ENCODE measurements at regions not wholly inside any gene's neighbourhood (a gene's known extent, or its start where the extent isn't known, plus 50 kb on each side); places are given as distances from the start of the nearest gene placed in this dataset.
"Not testable (repeated sequence)": the region's sequence is repeated elsewhere in the genome, so short reads cannot be mapped to it uniquely, and the experiment has no call there.

DNA sequence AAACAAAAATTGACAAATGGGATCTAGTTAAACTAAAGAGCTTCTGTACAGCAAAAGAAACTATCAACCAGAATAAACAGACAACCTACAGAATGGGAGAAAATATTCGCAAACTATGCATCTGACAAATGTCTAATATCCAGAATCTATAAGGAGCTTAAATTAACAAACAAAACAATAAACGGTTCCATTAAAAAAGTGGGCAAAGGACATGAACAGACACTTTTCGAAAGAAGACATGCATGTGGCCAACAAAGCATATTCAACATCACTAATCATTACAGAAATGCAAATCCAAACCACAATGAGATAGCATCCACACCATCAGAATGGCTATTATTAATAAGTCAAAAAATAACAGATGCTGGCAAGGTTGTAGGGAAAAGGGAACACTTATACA lies 50.5 kb upstream of the MED13L start:
- DNase-seq (ENCODE audit: low read depth in 3 of 3), result not testable (repeated sequence)

DNA sequence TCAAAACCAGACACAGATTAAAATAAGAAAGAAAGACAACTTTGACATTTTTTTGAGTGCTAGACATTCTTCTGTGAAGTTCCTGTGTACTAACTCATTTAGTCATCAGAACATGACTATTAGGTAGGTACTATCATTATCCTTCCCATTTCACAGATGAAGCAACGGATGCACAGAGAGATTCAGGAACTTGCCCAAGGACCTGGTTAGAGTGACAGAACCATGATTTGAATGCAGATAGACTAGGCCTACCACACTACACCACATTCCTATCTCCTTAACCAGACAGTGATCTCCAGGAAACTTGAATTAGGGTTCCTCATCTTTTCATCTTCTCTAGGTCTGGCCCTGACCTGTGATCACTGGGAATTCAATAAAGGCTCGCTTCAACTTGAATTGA lies 54.4 kb upstream of the MED13L start:
- no peak for DNase-seq (ENCODE audit: low read depth in 3 of 3)

DNA sequence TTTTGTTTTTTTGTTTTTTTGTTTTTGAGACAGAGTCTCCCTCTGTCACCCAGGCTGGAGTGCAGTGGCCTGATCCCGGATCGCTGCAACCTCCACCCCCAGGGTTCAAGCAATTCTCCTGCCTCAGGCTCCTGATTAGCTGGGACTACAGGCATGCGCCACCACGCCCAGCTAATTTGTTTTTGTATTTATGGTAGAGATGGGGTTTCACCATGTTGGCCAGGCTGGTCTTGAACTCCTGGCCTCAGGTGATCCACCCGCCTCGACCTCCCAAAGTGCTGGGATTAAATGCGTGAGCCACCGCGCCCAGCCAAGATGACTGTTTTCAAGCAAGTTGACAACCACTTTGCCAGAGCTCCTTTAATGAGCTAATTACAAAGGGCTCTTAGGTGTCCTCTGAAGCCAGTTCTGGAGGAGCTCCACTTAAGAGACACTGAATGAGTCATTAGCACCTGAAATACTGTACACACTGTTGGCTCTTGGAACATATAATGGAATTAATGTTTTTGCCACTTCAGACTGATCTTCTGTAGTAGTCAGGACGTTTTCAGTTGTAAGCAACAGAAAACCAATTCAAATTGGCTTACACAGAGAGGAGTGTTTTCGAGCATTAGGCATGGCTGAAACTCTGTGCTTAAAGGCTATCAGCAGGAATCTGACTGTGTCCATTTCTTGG lies 55.4 kb upstream of the MED13L start:
- no peak for DNase-seq (ENCODE audit: low read depth in 3 of 3)

- DNase-seq (ENCODE audit: low read depth in 3 of 3), result no peak
These were observed 55.9 kb upstream of the MED13L start for GRCh38 chr12:116333402-116333801.

DNA sequence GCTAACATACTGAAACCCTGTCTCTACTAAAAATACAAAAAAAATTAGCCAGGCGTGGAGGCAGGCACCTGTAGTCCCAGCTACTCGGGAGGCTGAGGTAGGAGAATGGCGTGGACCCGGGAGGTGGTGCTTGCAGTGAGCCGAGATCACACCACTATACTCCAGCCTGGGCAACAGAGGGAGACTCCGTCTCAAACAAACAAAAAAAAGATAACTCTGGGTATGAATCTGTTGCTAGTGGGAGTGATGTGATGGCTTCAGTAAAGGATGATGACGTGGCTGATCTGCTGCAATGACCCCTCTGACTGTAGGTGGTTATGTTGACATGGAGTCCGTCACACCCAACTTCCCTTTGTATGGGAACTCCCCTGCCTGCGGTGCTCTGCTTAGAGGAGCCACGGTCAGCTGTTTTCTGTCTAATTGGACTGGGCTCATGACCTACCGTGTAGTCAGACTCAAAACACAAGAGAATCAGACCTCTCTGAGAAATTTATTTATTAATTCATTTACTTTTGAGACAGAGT lies 59.1 kb upstream of the MED13L start:
- DNase-seq (ENCODE audit: low read depth in 3 of 3), result no peak

- DNase-seq (ENCODE audit: low read depth in 3 of 3), result no peak
These were observed 59.8 kb upstream of the MED13L start for GRCh38 chr12:116337312-116337711.

GRCh38 chr12:116338064-116338846 lies 60.8 kb upstream of the MED13L start:
- DNase-seq (ENCODE audit: low read depth in 3 of 3), result no peak

GRCh38 chr12:116339062-116339461 lies 61.6 kb upstream of the MED13L start:
- DNase-seq (ENCODE audit: low read depth in 3 of 3), result no peak

- no peak for DNase-seq (ENCODE audit: low read depth in 3 of 3)
These were observed 62.4 kb upstream of the MED13L start for GRCh38 chr12:116339800-116340371.

GRCh38 chr12:116343331-116343884 lies 65.9 kb upstream of the MED13L start:
- no peak for DNase-seq (ENCODE audit: low read depth in 3 of 3)

- no peak for DNase-seq (ENCODE audit: low read depth in 3 of 3)
These were observed 68.7 kb upstream of the MED13L start for GRCh38 chr12:116346222-116346621.

DNA sequence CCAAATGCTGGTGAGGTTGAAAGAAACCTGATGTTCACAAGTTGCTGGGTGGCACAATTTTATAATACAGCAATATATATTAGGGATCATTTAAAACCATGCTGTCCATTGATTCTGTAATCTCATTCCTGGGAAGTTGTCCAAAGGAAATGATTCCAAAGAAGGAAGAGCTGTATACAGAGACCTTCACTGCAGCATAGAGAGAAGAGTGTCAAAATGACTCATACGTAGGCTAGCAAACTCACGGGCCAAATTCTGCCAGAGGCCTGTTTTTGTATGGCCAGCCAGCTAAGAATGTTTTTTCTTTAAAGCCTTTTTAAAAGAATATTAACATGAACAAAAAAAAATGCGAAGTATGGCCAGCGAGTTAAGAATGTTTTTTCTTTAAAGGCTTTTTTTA lies 69.2 kb upstream of the MED13L start:
- DNase-seq (ENCODE audit: low read depth in 3 of 3), result no peak

DNA sequence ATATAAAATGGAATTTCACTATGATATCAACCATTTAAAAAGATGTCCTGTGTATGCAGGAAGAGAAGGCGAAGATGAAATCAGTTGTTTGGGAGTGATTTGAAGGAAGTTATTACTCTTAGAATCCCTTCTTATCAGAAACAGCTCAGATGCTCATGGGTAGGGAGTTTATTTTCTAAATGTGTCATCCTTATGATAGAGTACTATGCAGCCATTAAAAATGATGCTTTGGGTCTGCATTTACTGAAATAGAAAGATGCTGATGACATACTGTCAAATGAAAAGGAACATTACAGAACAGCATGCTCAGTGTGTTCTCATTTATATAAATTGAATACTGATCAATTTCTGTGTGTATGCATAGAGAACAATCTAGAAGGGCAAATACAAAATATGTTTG lies 69.8 kb upstream of the MED13L start:
- DNase-seq (ENCODE audit: low read depth in 3 of 3), result no peak

DNA sequence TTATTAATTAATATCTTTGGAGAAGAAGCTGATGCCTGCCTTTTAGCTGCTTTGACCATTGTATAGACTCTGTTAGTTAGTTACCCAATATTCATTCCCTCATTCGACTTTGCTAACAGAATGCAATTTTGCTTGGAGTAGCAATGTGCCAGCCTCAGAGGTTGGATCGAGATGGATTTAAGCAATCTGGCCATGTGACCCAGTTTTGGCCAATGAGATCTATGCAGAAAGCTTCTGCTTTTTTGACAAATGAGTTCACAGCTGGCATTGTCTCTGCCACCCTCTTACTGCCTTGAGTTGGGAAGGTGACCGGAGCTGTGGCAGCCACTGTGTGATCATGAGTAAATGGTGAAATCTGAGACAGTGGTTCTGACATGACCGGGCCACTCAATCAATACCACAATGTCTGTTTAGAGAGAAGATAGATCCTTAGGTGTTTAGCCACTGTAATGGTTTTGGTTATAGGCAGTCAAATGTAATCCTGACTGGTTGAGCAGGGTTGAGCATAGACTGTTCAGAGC lies 74.9 kb upstream of the MED13L start:
- DNase-seq (ENCODE audit: low read depth in 3 of 3), result no peak

GRCh38 chr12:116353958-116354357 lies 76.5 kb upstream of the MED13L start:
- DNase-seq (ENCODE audit: low read depth in 3 of 3), result no peak

- DNase-seq (ENCODE audit: low read depth in 3 of 3), result no peak
These were observed 77.0 kb upstream of the MED13L start for GRCh38 chr12:116354534-116354933.

DNA sequence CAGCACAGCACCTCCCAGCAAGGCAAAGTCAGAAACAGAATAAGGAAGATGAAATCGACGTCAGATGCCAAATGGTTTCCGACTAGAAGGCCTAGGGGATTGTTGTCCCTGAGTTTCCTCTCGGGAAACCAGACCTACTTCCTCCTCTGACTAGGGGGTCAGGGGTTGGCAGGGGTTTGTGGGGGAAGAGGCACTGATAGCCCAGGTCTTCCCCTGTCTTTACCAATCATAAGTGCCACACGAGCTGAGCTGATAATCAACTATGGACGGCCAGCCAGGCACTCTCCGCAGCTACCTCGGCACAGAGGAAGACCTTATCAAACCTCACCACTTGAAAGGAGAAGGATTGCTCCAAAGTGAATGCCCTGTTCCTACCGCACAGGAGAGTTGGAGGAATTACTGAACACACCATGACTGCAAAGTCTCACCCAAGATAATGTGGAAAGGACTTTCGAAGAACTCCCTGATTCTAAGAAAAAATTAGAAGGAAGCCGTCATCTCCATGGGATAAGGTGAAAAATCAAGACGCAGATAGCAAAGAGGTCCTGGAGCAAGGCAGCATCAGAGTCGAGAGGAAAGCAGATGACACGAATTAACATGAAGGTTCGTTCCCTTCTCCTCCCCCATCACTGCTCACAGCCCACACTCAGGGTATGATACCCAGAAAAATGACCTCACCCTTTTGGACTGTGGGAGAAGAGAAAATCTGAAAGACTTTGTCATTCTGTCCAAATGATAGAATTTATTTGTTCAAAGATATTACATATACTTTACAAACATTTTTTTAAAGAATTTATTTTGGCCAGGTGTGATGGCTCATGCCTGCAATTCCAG lies 77.7 kb upstream of the MED13L start:
- DNase-seq (ENCODE audit: low read depth in 3 of 3), result no peak

DNA sequence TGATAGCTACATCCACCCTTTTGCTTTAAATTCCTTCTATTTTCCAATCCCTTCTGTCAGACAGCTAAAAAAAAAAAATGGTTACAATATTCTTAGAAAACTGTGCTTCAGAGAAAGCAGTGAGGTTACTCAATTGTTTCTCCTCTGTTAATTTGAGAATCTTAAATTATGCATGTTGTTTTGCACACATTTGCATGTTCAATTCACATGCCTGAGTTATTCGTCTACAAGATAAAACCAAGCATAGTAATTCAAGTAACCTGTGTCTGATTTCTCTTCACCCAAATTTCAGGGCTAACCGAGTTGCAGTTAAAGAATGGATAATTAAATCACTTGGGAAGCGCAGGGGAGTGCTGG lies 81.0 kb upstream of the MED13L start:
- no peak for DNase-seq (ENCODE audit: low read depth in 3 of 3)

GRCh38 chr12:116358893-116359761 lies 81.6 kb upstream of the MED13L start:
- DNase-seq (ENCODE audit: low read depth in 3 of 3), result peak; percentile 18 to 41 (median 36)

DNA sequence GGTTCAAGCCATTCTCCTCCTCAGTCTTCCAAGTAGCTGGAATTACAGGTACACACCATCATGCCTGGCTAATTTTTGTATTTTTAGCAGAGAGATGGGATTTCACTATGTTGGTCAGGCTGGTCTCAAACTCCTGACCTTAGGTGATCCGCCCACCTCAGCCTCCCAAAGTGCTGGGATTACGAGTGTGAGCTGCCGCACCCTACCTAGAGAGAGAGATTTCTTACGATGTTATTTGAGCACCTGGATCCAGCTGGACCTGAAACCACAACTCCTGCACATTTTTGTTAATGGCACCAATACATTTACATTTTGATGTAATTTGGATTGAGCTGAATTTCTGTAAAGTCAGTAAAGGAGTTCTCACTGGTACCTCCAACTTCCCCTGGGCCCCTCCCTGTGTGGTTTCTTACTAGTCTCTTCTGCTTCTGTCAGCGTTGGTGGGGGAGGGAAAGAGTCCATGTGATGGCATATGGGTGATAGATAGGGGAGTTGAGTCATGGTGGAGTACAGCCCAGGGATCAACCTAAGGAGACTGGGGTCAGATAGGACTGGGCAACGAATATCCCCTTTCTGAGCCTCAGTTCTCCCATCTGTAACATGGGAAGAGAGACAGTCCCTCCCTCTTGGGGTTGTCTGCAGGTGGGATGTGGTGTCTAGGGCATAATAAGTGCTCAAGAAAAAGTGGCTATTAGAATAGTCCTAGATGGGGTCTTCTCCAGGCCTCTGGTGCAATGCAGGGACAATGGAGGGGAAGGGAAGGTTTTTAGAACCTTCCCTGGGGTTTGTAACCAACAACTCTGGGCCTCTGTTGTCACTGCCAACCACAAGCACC lies 83.3 kb upstream of the MED13L start:
- DNase-seq (ENCODE audit: low read depth in 3 of 3), result no peak
